Transverse colon (tissue), 3 donors: ENCODE measurements at regions not wholly inside any gene's neighbourhood (a gene's known extent, or its start where the extent isn't known, plus 50 kb on each side); places are given as distances from the start of the nearest gene placed in this dataset.

Experiments used
- CTCF ChIP-seq, 5 experiments: fragments of 200-600 bp in 3 of 5; fragments of 450-650 bp in 2 of 5; sonication (generic) in 3 of 5; IDR thresholded peaks; 1 replicate in 2 of 5; 2 replicates in 3 of 5; pipeline ENCODE4 v1.5.1; 2016 to 2017; ENCODE audit warnings: antibody characterized with exemption in 5 of 5, inconsistent platforms in 3 of 5, mild to moderate bottlenecking in 2 of 5, moderate library complexity in 1 of 5
- POLR2A ChIP-seq: fragments of 450-650 bp; IDR thresholded peaks from one replicate; pipeline ENCODE4 v1.6.1; 2016; ENCODE audit warnings: antibody characterized with exemption, mild to moderate bottlenecking, moderate library complexity

GRCh38 chr5:84628918-84629317 lies 244.2 kb upstream of the EDIL3 start:
- TF ChIP-seq POLR2A (no peak), CTCF (IDR thresholded peaks at IDR 0.05) (no peak)
